Lower leg skin (tissue), 4 donors: ENCODE measurements at regions not wholly inside any gene's neighbourhood (a gene's known extent, or its start where the extent isn't known, plus 50 kb on each side); places are given as distances from the start of the nearest gene placed in this dataset.

Source experiments
- DNase-seq, 2 donors: peaks; one replicate each; pipeline ENCODE4 v3.0.0-alpha.2; 2019; ENCODE audit warnings: low spot score in 2 of 2
- H3K4me3 ChIP-seq: fragments of 200-600 bp; sonication (generic); 2 replicates; pipeline ENCODE4 v1.5.1; 2017; ENCODE audit warnings: mild to moderate bottlenecking, low read depth; ENCODE audit not compliant: poor library complexity, severe bottlenecking
- CTCF ChIP-seq, 3 donors: fragments of 450-650 bp; IDR thresholded peaks; one replicate each; pipeline ENCODE4 v1.5.1; 2016; ENCODE audit warnings: antibody characterized with exemption in 3 of 3, mild to moderate bottlenecking in 3 of 3, moderate library complexity in 2 of 3
- POLR2A ChIP-seq, 2 donors: fragments of 450-650 bp; IDR thresholded peaks; one replicate each; pipeline ENCODE4 v1.6.1; 2016 to 2017; ENCODE audit warnings: antibody characterized with exemption in 2 of 2, mild to moderate bottlenecking in 1 of 2, moderate library complexity in 1 of 2
- WGBS, 2 donors: methylation state at CpG; one replicate each; pipeline ENCODE4 v1.1.5; 2018; 5-methylcytosine and 5-hydroxymethylcytosine counted together
- intact Hi-C: fragments of 100-400 bp; cut with DNase I; formaldehyde crosslinking; loops from one replicate; pipeline ENCODE4 v1.15.0; 2023; ENCODE audit warnings: low total_unique reads

- intact Hi-C loops, result no loop called here
- TF ChIP-seq POLR2A (IDR thresholded peaks at IDR 0.05), result no peak
- no peak for TF ChIP-seq CTCF (IDR thresholded peaks at IDR 0.05)
- WGBS, 2 donors, result 66 to 84% methylated on average over 2 of the region's 2 CpGs
- H3K4me3 ChIP-seq, result no peak overlapping the region
- DNase-seq, result no peak
Measured at GRCh38 chr15:48028712-48029111, 92.1 kb upstream of the SLC24A5 start.

DNA sequence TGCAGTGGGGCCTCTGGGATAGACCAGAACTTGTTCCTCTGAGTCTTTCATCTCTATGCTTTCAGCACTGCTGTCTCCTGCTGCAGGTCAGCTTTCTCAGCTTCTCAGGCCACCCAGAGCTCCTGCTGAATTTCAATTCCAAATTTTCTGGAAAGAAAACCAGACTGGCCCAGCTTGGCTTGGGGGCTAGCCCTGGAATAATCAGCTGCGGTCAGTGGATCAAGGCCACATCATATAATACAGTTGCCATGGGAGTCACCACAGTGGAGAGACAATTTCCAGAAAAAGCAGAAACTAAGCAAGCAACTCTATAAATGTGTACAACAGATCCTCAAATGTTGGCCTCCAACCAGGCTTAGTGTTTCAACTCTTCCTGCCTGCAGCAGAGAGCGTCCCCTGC, 91.1 kb upstream of the SLC24A5 start:
- TF ChIP-seq CTCF (IDR thresholded peaks at IDR 0.05), result no peak
- TF ChIP-seq POLR2A (IDR thresholded peaks at IDR 0.05), result no peak
- intact Hi-C loops, result no loop called here
- 81 to 92% methylated on average over 2 of the region's 2 CpGs for WGBS, 2 donors
- no peak overlapping the region for H3K4me3 ChIP-seq
- no peak for DNase-seq

GRCh38 chr15:48031466-48031865, 89.3 kb upstream of the SLC24A5 start:
- no peak overlapping the region for H3K4me3 ChIP-seq
- WGBS, 2 donors, result 81 to 86% methylated on average over 1 of the region's 1 CpG
- TF ChIP-seq CTCF (IDR thresholded peaks at IDR 0.05), result no peak
- no peak for TF ChIP-seq POLR2A (IDR thresholded peaks at IDR 0.05)
- DNase-seq, result no peak
- intact Hi-C loops, result no loop called here

DNA sequence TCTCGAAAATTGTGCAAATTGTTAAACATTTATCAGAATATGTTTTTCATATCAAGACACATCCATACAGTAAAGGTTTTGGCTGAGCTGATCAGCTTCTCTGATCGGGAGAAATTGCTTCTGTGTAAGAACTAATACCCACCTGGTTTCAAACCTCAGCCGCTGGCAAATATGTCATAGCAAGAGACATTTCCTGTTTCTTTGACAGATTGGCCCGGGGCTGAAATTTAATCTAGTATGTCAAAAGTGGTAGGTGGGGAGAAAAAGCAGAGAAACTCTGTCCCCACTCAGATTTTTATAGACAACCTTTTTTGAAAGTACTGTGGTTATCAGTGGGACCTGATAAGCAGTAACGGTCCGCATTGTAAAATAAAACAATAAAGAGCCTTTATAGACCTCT, 88.8 kb upstream of the SLC24A5 start:
- DNase-seq, result no peak
- TF ChIP-seq POLR2A (IDR thresholded peaks at IDR 0.05) (no peak), CTCF (IDR thresholded peaks at IDR 0.05) (no peak)
- 48 to 57% methylated on average over 6 of the region's 6 CpGs for WGBS, 2 donors
- intact Hi-C loops, result no loop called here
- H3K4me3 ChIP-seq, result no peak overlapping the region

DNA sequence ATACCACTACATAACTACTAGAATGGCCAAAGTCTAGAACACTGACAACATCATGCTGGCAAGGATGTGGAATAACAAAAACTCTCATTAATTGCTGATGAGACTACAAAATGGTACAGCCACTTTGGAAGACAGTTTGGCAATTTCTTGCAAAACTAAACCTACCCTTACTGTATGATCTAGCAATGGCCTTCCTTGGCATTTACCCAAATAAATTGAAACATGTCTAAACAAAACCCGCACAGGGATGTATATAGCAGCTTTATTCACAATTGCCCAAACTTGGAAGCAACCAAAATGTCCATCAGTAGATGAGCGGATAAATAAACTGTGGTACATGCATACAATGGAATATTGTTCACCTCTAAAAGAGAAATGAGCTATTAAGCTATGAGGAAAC, 87.9 kb upstream of the SLC24A5 start:
- H3K4me3 ChIP-seq, result no peak overlapping the region
- intact Hi-C loops, result no loop called here
- no peak for DNase-seq
- TF ChIP-seq CTCF (IDR thresholded peaks at IDR 0.05) (no peak), POLR2A (IDR thresholded peaks at IDR 0.05) (no peak)
- WGBS, 2 donors, result 86 to 90% methylated on average over 2 of the region's 2 CpGs

DNA sequence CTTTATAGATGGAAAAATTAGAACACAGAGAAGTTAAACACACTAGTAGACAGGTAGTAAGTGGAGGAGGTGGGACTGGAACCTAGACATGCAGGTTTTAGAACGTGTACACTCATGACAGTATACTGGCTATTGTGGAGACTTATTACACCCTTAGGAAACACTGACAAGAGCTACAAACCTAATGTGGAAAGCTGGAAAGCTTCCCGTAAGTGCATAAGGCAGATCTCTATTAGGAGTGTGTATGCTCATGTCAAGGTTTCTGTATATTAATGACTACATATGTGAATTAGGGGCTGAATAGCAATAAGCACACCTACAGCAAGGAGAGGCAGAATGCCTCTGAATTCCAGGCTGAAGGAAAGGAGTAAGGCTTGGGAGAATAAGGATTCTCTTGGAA, 82.6 kb upstream of the SLC24A5 start:
- TF ChIP-seq POLR2A (IDR thresholded peaks at IDR 0.05) (no peak), CTCF (IDR thresholded peaks at IDR 0.05) (no peak)
- intact Hi-C loops, result no loop called here
- H3K4me3 ChIP-seq, result no peak overlapping the region
- 71 to 76% methylated on average over 2 of the region's 2 CpGs for WGBS, 2 donors
- no peak for DNase-seq
